Lung (tissue), 11 donors: ENCODE measurements at regions not wholly inside any gene's neighbourhood (a gene's known extent, or its start where the extent isn't known, plus 50 kb on each side); places are given as distances from the start of the nearest gene placed in this dataset.
A peak's percentile ranks its signal among the peaks of the same experiment; 100 is the strongest.

ENCODE experiments used
- ATAC-seq: fragments of 200-7000 bp; cut with Tn5 transposase; one replicate; pipeline ENCODE4 v1.9.1; 2020; ENCODE audit warnings: moderate number of reproducible peaks; ENCODE audit not compliant: insufficient read depth, low FRiP score
- DNase-seq, 3 donors: peaks; one replicate each; pipeline ENCODE4 v3.0.0-alpha.2; 2013 to 2017
- H3K27ac ChIP-seq, 2 donors: one replicate each; pipeline ENCODE4 v1.5.1; 2013; ENCODE audit warnings: mild to moderate bottlenecking in 2 of 2, moderate library complexity in 2 of 2, control low read depth in 1 of 2, inconsistent platforms in 1 of 2, low read depth in 1 of 2, low read length in 1 of 2
- H3K27me3 ChIP-seq, 3 donors: one replicate each; pipeline ENCODE4 v1.5.1; 2013; ENCODE audit warnings: low read length in 2 of 3; ENCODE audit not compliant: control insufficient read depth in 3 of 3, insufficient read depth in 3 of 3
- H3K36me3 ChIP-seq, 4 donors: one replicate each; pipeline ENCODE4 v1.5.1; 2013; ENCODE audit warnings: low read length in 4 of 4, mild to moderate bottlenecking in 1 of 4, moderate library complexity in 1 of 4; ENCODE audit not compliant: control insufficient read depth in 4 of 4, insufficient read depth in 4 of 4
- H3K4me1 ChIP-seq, 5 donors: one replicate each; pipeline ENCODE4 v1.5.1; 2013; ENCODE audit warnings: low read length in 5 of 5, mild to moderate bottlenecking in 2 of 5, moderate library complexity in 1 of 5; ENCODE audit not compliant: control insufficient read depth in 5 of 5, insufficient read depth in 5 of 5
- H3K4me3 ChIP-seq: one replicate; pipeline ENCODE4 v1.5.1; 2013; ENCODE audit warnings: mild to moderate bottlenecking, control low read depth, moderate library complexity
- H3K9ac ChIP-seq, 2 donors: one replicate each; pipeline ENCODE4 v1.5.1; 2013; ENCODE audit warnings: low read length in 2 of 2, control low read depth in 1 of 2; ENCODE audit not compliant: insufficient read depth in 1 of 2
- H3K9me3 ChIP-seq, 4 donors: one replicate each; pipeline ENCODE4 v1.5.1; 2013; ENCODE audit warnings: low read length in 3 of 4, mild to moderate bottlenecking in 1 of 4, moderate library complexity in 1 of 4; ENCODE audit not compliant: control insufficient read depth in 4 of 4, insufficient read depth in 3 of 4
- WGBS, 2 donors: extraction: QIAGEN DNeasy Blood & Tissue Kit; methylation state at CpG; one replicate each; pipeline ENCODE4 v1.1.7; 2013; 5-methylcytosine and 5-hydroxymethylcytosine counted together
- TF ChIP-seq, protein P1 (sequence below): IDR thresholded peaks from 2 replicates; pipeline ENCODE4 v1.5.1; 2012; ENCODE audit warnings: mild to moderate bottlenecking; ENCODE audit errors: control extremely low read depth, extremely low read depth
- donor health status: control.
- donor health status: control.
- donor health status: Bipolar disorder and iron deficiency.
- donor health status: healthy.
- donor health status: DM: yes; HTN: yes; CAD: no.

DNA sequence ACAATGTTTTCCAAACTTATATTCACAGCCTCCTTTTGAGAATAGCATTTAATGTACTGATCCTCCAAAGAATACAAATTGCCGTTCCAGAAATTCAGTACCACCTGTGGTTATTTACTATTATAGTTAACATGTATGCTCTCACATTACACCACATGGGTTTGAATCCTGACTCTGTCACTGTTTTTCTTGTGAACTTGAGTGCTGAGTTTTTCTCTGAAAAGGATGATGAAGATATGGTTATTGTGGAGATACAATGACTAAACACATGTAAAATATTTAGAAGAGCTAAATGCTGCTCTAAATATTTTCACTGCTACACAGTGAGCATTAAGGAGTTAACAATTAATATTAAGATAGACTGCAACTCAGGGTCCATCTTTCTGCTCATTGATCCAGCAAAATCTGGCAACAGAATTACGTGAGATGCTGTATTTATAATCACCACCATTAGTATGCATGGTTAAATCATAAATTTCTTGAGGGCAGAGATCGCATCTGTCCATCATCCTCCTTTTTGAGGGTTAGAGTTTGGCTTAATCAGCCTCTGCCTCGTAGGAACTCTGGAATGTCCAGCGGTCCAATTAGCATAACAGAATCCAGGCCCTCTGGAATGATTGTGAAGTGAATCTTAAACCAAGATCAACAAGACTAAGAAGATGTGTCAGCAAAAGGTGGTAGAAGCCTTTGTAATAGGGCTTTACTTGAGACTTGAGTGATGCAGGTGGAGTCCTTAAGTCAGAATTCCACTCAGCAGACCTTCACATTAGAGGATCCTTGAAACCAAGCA is 152.8 kb downstream of the MACC1 start:
- TF ChIP-seq, protein P1, sequence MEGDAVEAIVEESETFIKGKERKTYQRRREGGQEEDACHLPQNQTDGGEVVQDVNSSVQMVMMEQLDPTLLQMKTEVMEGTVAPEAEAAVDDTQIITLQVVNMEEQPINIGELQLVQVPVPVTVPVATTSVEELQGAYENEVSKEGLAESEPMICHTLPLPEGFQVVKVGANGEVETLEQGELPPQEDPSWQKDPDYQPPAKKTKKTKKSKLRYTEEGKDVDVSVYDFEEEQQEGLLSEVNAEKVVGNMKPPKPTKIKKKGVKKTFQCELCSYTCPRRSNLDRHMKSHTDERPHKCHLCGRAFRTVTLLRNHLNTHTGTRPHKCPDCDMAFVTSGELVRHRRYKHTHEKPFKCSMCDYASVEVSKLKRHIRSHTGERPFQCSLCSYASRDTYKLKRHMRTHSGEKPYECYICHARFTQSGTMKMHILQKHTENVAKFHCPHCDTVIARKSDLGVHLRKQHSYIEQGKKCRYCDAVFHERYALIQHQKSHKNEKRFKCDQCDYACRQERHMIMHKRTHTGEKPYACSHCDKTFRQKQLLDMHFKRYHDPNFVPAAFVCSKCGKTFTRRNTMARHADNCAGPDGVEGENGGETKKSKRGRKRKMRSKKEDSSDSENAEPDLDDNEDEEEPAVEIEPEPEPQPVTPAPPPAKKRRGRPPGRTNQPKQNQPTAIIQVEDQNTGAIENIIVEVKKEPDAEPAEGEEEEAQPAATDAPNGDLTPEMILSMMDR = no peak
- Histone ChIP-seq H3K27me3 (no peaks in the 10 kb centered on the region), H3K4me3 (no peak overlapping the region), H3K4me1 (peaks cover 0 to 17% (median 0%) of the 10 kb centered on the region in 5 donors), H3K36me3 (peaks cover 0 to 4% (median 0%) of the 10 kb centered on the region in 4 donors), H3K27ac (no peak overlapping the region), H3K9ac (no peak overlapping the region), H3K9me3 (peaks cover 0 to 8% (median 3%) of the 10 kb centered on the region in 4 donors)
- ATAC-seq (no peak), DNase-seq (peak in 1 of 3 donors; percentile 9)
- 78 to 88% methylated on average over 5 of the region's 5 CpGs for WGBS, 2 donors

DNA sequence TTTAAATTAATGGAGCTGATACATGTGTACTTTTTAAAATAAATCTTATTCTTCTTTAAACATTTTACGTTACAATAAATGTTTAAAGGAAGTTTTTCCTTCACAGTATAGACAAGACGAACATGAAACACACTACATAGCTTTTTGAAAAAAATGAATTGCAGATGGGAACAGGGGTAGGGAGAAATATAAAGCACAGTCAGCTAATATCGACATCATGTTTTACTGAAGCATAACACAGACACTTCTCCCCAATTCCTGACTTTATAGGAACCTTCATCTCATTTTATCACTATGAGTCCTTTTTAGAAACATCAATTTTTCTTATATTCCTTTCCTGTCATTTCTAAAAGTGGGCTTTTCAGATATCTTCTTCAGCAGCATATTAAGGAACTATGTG is 153.5 kb downstream of the MACC1 start:
- TF ChIP-seq, protein P1 = no peak
- WGBS, 2 donors = 58 to 59% methylated on average over 3 of the region's 3 CpGs
- Histone ChIP-seq H3K4me1 (peaks cover 0 to 17% (median 0%) of the 10 kb centered on the region in 5 donors), H3K4me3 (no peak overlapping the region), H3K27me3 (no peaks in the 10 kb centered on the region), H3K27ac (no peak overlapping the region), H3K9ac (no peak overlapping the region), H3K9me3 (peaks cover 0 to 8% (median 3%) of the 10 kb centered on the region in 4 donors), H3K36me3 (peaks cover 0 to 4% (median 0%) of the 10 kb centered on the region in 4 donors)
- no peak for ATAC-seq
- DNase-seq = no peak

DNA sequence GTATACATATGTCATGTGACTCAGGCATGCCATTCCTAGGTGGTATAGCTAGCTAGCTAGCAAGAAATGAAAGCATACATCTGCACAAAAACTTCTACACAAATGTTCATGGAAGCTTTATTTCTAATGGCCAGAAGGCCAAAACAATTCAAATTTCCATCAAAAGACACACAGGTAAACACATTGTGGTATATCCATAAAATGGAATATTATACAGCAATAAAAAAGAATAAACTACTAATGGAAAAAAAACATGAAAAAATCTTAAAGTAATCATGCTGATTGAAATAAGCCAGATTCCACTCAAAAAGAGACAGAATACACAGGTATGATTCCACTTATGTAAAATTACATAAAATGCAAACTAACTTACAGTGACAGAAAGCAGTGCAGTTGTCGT is 154.3 kb downstream of the MACC1 start:
- H3K4me3 ChIP-seq = no peak overlapping the region
- H3K27me3 ChIP-seq = no peaks in the 10 kb centered on the region
- 92 to 95% methylated on average over 1 of the region's 1 CpG for WGBS, 2 donors
- peaks cover 0 to 2% (median 1%) of the 10 kb centered on the region in 4 donors for H3K9me3 ChIP-seq
- no peak overlapping the region for H3K9ac ChIP-seq
- H3K36me3 ChIP-seq = peaks cover 0 to 4% (median 0%) of the 10 kb centered on the region in 4 donors
- H3K27ac ChIP-seq = no peak overlapping the region
- ATAC-seq = no peak
- H3K4me1 ChIP-seq = peaks cover 0 to 17% (median 0%) of the 10 kb centered on the region in 5 donors
- TF ChIP-seq, protein P1 = no peak
- DNase-seq = no peak
